BLaER1 (cell line): ENCODE measurements at regions not wholly inside any gene's neighbourhood (a gene's known extent, or its start where the extent isn't known, plus 50 kb on each side); places are given as distances from the start of the nearest gene placed in this dataset.
A peak's percentile ranks its signal among the peaks of the same experiment; 100 is the strongest.

Experiments
- H3K27ac ChIP-seq: shearing (Covaris generic); formaldehyde crosslinking; 2 replicates; pipeline ENCODE4 v1.8.1; 2022
- H3K27me3 ChIP-seq: shearing (Covaris generic); formaldehyde crosslinking; 2 replicates; pipeline ENCODE4 v1.8.1; 2022
- H3K36me3 ChIP-seq: shearing (Covaris generic); formaldehyde crosslinking; 2 replicates; pipeline ENCODE4 v1.8.1; 2022
- H3K4me1 ChIP-seq: shearing (Covaris generic); formaldehyde crosslinking; 2 replicates; pipeline ENCODE4 v1.8.1; 2022
- H3K4me2 ChIP-seq: shearing (Covaris generic); formaldehyde crosslinking; 2 replicates; pipeline ENCODE4 v1.8.1; 2022
- H3K4me3 ChIP-seq: shearing (Covaris generic); formaldehyde crosslinking; 2 replicates; pipeline ENCODE4 v1.8.1; 2022
- H3K9ac ChIP-seq: shearing (Covaris generic); formaldehyde crosslinking; 2 replicates; pipeline ENCODE4 v1.8.1; 2022
- H3K9me3 ChIP-seq: shearing (Covaris generic); formaldehyde crosslinking; 2 replicates; pipeline ENCODE4 v1.8.1; 2022
- H4K20me1 ChIP-seq: shearing (Covaris generic); formaldehyde crosslinking; 2 replicates; pipeline ENCODE4 v1.8.1; 2022
- Cebpa-rat ChIP-seq: shearing (Covaris generic); IDR thresholded peaks from 2 replicates; pipeline ENCODE4 v1.8.1; 2022

DNA sequence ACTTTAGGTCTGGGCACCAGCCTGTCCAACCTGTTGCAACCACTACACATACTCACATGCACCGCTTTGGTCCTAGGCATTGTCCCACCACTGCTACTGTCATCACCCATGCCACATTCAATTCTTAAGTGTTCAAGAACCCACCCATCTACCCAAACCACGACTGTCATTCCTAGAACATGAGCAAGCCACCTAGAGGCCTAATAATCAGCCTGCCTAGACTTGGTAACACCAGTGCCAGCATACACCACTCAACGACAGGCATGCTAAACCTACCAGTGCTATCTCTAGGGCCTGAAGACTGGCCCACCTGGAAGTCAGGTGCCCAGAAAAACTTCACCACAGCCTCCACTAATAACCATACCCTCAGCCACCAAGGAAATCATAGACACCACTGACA lies 532.8 kb upstream of the DEPDC1 start:
- Histone ChIP-seq H3K27ac (no peak overlapping the region), H3K4me1 (no peaks in the 10 kb centered on the region), H4K20me1 (no peaks in the 10 kb centered on the region), H3K27me3 (no peaks in the 10 kb centered on the region), H3K36me3 (no peaks in the 10 kb centered on the region), H3K4me2 (no peak overlapping the region), H3K4me3 (no peak overlapping the region), H3K9me3 (peaks cover 13% of the 10 kb centered on the region), H3K9ac (no peak overlapping the region)
- TF ChIP-seq Cebpa-rat: no peak

DNA sequence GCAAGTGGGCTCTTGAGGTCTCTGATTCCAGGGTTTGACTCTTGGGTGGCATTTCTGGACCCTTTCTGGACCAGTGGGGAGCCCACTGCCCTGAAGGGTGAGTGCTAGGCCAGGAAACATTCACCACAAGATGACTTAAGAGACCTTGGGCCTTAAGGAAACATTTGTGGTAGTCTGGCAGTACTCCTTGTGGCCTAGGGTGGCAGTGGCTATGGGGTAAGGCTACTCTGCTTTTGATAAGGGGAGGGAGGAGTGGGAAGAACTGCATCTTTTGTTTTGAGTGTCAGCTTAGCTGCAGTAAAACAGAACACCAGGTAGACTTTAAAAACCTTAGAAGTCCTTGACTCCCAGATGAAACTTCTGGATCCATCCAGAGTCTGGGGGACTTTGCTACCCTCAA lies 529.3 kb upstream of the LRRC7 start:
- H3K9me3 ChIP-seq: peaks cover 13% of the 10 kb centered on the region
- H4K20me1 ChIP-seq: no peaks in the 10 kb centered on the region
- no peaks in the 10 kb centered on the region for H3K27me3 ChIP-seq
- H3K4me3 ChIP-seq: no peak overlapping the region
- H3K27ac ChIP-seq: no peak overlapping the region
- no peak overlapping the region for H3K4me2 ChIP-seq
- no peaks in the 10 kb centered on the region for H3K4me1 ChIP-seq
- no peaks in the 10 kb centered on the region for H3K36me3 ChIP-seq
- TF ChIP-seq Cebpa-rat: no peak
- H3K9ac ChIP-seq: no peak overlapping the region

DNA sequence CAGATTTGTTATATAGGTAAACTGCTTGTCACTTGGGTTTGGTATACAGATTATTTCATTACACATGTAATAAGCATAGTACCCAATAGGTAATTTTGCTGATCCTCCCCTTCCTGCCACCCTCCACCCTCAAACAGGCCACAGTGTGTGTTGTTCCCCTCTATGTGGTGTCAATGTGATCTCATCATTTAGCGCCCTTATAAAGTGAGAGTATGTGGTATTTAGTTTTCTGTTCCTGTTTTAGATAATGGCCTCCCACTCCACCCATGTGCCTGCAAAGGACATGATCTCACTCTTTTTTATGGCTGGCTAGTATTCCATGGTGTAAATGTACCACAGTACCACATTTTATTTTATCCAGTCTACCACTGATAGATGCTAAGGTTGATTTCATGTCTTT lies 522.1 kb upstream of the LRRC7 start:
- Histone ChIP-seq H3K9ac (no peak overlapping the region), H3K4me3 (no peak overlapping the region), H3K27ac (no peak overlapping the region), H3K4me1 (no peaks in the 10 kb centered on the region), H3K36me3 (no peaks in the 10 kb centered on the region), H3K4me2 (no peak overlapping the region), H3K27me3 (no peaks in the 10 kb centered on the region), H4K20me1 (no peaks in the 10 kb centered on the region), H3K9me3 (no peaks in the 10 kb centered on the region)
- no peak for TF ChIP-seq Cebpa-rat

DNA sequence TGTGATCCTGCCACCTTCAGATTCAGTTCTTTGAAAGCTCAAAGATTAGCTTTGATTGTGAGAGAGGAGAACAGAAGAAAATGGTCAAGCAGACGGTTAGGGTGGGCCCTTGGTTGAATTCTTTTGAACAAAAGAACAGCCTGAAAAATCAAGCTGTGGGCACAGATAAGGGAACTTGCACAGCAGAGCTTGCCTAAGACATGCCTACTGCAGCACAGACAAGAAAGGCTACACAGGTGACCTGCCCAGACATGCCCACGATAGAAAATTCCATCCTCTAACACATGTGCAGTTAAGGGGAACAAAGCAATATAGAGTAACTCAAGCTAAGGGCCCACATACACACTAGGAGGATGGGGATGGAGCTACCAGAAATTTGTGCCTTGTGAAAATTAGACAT lies 512.5 kb upstream of the LRRC7 start:
- H3K27me3 ChIP-seq: no peaks in the 10 kb centered on the region
- H3K36me3 ChIP-seq: no peaks in the 10 kb centered on the region
- no peak for TF ChIP-seq Cebpa-rat
- no peaks in the 10 kb centered on the region for H4K20me1 ChIP-seq
- H3K4me1 ChIP-seq: no peaks in the 10 kb centered on the region
- H3K4me3 ChIP-seq: no peak overlapping the region
- H3K4me2 ChIP-seq: no peak overlapping the region
- H3K9ac ChIP-seq: no peak overlapping the region
- H3K27ac ChIP-seq: peak overlapping the region; percentile 14; the same call in 1 of the 2 replicates
- no peaks in the 10 kb centered on the region for H3K9me3 ChIP-seq

DNA sequence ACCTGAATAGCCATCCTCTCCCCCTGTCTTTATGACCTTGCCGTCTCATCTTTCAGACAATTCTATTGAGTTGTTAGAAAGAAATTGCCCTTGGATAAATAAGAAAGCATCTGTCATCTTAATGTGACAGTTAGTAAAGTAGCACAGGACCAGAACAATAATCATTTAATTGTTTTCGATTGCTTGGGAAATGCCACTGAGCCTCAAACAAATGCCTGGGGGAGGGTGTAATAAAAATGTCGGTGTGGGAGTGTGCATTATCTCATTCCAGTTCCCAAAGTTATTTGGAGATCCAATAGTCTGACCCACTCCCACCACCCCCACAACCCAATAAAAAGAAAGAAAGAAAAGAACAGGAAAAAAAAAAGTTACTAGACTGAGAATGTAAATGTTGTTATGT lies 509.3 kb upstream of the LRRC7 start:
- no peak overlapping the region for H3K4me3 ChIP-seq
- no peak for TF ChIP-seq Cebpa-rat
- H4K20me1 ChIP-seq: no peaks in the 10 kb centered on the region
- H3K36me3 ChIP-seq: no peaks in the 10 kb centered on the region
- no peaks in the 10 kb centered on the region for H3K4me1 ChIP-seq
- H3K4me2 ChIP-seq: no peak overlapping the region
- H3K9me3 ChIP-seq: no peaks in the 10 kb centered on the region
- H3K27ac ChIP-seq: no peak overlapping the region
- H3K9ac ChIP-seq: no peak overlapping the region
- H3K27me3 ChIP-seq: no peaks in the 10 kb centered on the region

DNA sequence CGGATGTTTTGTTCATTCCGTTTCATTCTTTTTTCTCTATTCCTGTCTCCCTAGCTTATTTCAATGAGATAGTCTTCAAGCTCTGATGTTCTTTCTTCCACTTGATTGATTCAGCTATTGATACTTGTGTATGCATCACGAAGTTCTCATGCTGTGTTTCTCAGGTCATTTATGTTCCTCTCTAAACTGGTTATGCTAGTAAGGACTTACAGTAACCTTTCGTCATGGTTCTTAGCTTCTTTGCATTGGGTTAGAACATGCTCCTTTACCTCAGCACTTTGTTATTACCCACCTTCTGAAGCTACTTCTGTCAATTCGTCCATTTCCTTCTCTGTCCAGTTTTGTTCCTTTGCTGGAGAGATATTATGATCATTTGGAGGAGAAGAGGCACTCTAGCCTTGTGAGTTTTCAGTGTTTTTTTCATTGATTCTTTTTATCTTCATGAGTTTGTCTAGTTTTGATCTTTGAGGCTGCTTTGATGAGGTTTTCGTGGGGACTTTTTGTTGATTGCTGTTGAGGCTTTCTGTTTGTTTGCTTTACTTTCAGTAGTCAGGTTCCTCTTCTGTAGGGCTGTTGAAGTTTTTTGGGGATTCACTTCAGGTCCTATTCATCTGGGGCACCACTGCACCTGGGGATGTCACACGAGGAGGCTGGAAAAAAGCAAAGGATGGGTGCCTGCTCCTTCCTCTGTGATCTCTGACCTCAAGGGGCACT lies 496.9 kb upstream of the LRRC7 start:
- no peak for TF ChIP-seq Cebpa-rat
- no peak overlapping the region for H3K4me3 ChIP-seq
- H3K4me2 ChIP-seq: no peak overlapping the region
- H3K36me3 ChIP-seq: no peaks in the 10 kb centered on the region
- 0 out of 2 replicates have a peak, but pooled peaks cover 3% of the 10 kb centered on the region for H3K9me3 ChIP-seq
- no peaks in the 10 kb centered on the region for H4K20me1 ChIP-seq
- no peak overlapping the region for H3K9ac ChIP-seq
- no peak overlapping the region for H3K27ac ChIP-seq
- H3K27me3 ChIP-seq: no peaks in the 10 kb centered on the region
- no peaks in the 10 kb centered on the region for H3K4me1 ChIP-seq

DNA sequence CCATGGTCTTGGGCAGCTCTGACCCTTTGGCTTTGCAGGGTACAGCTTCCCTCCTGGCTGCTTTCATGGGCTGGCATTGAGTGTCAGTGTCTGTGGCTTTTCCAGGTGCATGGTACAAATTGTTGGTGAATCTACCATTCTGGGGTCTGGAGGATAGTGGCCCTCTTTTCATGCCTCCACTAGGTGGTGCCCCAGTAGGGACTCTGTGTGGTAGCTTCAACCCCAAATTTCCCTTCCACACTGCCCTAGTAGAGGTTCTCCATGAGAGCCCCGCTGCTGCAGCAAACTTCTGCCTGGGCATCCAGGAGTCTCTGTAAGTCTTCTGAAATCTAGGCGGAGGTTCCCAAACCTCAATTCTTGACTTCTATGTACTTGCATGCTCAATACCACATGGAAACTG lies 494.5 kb upstream of the LRRC7 start:
- TF ChIP-seq Cebpa-rat: no peak
- H3K4me1 ChIP-seq: no peaks in the 10 kb centered on the region

DNA sequence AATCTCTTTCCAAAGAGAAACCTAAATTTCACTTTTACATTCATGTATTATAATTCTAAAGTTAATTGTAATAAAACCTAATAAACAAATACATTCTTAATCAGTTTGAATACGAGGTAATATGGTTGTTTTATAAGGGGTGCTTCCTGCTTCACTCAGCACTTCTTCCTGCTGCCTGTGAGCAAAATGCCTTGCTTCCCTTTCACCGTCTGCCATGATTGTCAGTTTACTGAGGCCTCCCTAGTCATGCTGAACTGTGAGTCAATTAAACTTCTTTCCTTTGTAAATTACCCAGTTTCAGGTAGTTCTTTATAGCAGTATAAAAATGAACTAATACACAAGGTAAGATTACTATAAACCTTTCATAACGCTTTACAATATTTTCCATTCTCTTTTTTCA lies 491.1 kb upstream of the LRRC7 start:
- Histone ChIP-seq H3K36me3 (no peaks in the 10 kb centered on the region), H3K4me3 (no peak overlapping the region), H3K9me3 (0 out of 2 replicates have a peak, but pooled peaks cover 3% of the 10 kb centered on the region), H3K4me1 (no peaks in the 10 kb centered on the region), H3K27me3 (no peaks in the 10 kb centered on the region), H3K27ac (no peak overlapping the region), H4K20me1 (no peaks in the 10 kb centered on the region), H3K9ac (no peak overlapping the region), H3K4me2 (no peak overlapping the region)
- TF ChIP-seq Cebpa-rat: no peak

More for the DNA sequence above, 494.5 kb upstream of the LRRC7 start:
- Histone ChIP-seq H3K9me3 (0 out of 2 replicates have a peak, but pooled peaks cover 3% of the 10 kb centered on the region), H3K27me3 (no peaks in the 10 kb centered on the region), H3K27ac (no peak overlapping the region), H3K36me3 (no peaks in the 10 kb centered on the region), H4K20me1 (no peaks in the 10 kb centered on the region), H3K4me2 (no peak overlapping the region), H3K9ac (no peak overlapping the region), H3K4me3 (no peak overlapping the region)

DNA sequence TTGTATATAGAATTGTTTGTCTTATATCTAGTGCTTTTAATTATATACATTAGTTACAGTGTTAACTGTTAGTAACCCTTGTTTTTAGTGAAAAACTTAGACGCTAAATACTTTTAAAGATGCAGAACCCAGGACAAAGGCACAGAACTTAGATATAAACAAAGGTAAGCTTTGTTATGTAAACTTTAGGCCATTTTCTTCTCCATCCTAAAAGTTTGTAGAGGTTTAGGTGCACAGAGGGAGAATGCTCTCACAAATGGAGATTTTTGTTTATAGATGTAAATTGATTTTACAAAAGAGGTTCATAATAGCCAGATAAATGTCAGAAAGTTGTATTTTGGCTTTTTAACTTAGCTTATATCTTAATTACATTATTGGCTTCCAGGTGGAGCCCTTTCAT lies 490.5 kb upstream of the LRRC7 start:
- Histone ChIP-seq H4K20me1 (no peaks in the 10 kb centered on the region), H3K36me3 (no peaks in the 10 kb centered on the region), H3K9ac (no peak overlapping the region), H3K27me3 (no peaks in the 10 kb centered on the region), H3K9me3 (0 out of 2 replicates have a peak, but pooled peaks cover 3% of the 10 kb centered on the region), H3K4me1 (no peaks in the 10 kb centered on the region), H3K4me2 (no peak overlapping the region), H3K4me3 (no peak overlapping the region), H3K27ac (no peak overlapping the region)
- no peak for TF ChIP-seq Cebpa-rat

DNA sequence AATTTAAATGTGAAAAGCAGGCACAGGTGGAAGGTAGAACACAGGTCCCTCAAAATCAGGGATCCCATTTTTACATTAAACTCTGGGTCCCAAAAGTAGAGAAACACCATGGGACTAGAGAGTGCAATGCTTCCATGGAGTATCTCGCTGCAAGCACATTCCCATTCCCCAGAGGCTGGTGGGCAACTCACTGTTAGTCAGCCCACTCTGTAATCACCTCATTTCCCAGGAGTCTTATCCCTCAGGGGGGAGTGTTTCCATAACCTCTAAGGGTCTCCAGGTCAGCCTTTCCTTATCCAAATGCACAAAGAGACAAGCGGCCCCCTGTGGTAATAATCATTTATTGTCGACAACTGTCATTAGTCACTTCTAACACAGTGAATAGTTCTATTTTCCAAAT lies 490.1 kb upstream of the LRRC7 start:
- H3K4me1 ChIP-seq: no peaks in the 10 kb centered on the region
- TF ChIP-seq Cebpa-rat: no peak
- no peaks in the 10 kb centered on the region for H3K27me3 ChIP-seq
- H3K4me2 ChIP-seq: no peak overlapping the region
- no peak overlapping the region for H3K4me3 ChIP-seq
- no peaks in the 10 kb centered on the region for H4K20me1 ChIP-seq
- H3K9ac ChIP-seq: no peak overlapping the region
- no peaks in the 10 kb centered on the region for H3K36me3 ChIP-seq
- H3K27ac ChIP-seq: no peak overlapping the region
- 0 out of 2 replicates have a peak, but pooled peaks cover 3% of the 10 kb centered on the region for H3K9me3 ChIP-seq

DNA sequence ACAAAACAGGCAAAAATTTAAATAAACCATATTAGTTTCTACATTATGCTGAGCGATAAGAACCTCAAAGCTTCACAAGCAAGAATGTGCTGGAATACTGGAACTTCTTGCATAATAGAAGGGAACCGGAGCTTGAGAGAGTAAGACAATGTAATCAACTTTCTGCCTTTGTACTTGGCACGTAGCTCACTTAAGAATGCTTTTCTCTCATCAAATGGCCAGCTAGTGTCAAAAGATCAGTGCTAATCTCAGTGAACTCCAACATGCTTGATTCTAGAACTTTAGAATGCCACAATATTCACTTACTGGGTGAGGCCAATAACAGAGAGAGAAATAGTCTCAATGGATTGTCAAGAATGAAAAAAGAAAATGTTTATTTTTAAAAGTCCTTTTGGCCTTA lies 486.1 kb upstream of the LRRC7 start:
- no peak overlapping the region for H3K4me3 ChIP-seq
- no peaks in the 10 kb centered on the region for H3K9me3 ChIP-seq
- H3K9ac ChIP-seq: no peak overlapping the region
- H3K27ac ChIP-seq: no peak overlapping the region
- H3K4me2 ChIP-seq: no peak overlapping the region
- no peaks in the 10 kb centered on the region for H3K27me3 ChIP-seq
- TF ChIP-seq Cebpa-rat: no peak
- no peaks in the 10 kb centered on the region for H3K4me1 ChIP-seq
- no peaks in the 10 kb centered on the region for H4K20me1 ChIP-seq
- no peaks in the 10 kb centered on the region for H3K36me3 ChIP-seq
